Small intestine (tissue), 7 donors: ENCODE measurements at regions not wholly inside any gene's neighbourhood (a gene's known extent, or its start where the extent isn't known, plus 50 kb on each side); places are given as distances from the start of the nearest gene placed in this dataset.
"Not testable (repeated sequence)": the region's sequence is repeated elsewhere in the genome, so short reads cannot be mapped to it uniquely, and the experiment has no call there.

Experiments
- DNase-seq, 2 donors: peaks; one replicate each; pipeline versions ENCODE4 v3.0.0 to v3.0.0-alpha.2; 2013
- FAIRE-seq: peaks from 2 replicates; lab custom pipeline; 2012; peaks lifted over from hg19 to GRCh38; lab: Jason Lieb, UNC
- H3K27ac ChIP-seq, 3 donors: one replicate each; pipeline ENCODE4 v1.5.1; 2013; ENCODE audit warnings: low read length in 2 of 3, mild to moderate bottlenecking in 2 of 3, control low read depth in 1 of 3, inconsistent platforms in 1 of 3, low read depth in 1 of 3, moderate library complexity in 1 of 3
- H3K27me3 ChIP-seq, 3 donors: one replicate each; pipeline ENCODE4 v1.6.1; 2013; ENCODE audit warnings: low read length in 3 of 3, inconsistent platforms in 1 of 3; ENCODE audit not compliant: control insufficient read depth in 3 of 3, insufficient read depth in 3 of 3
- H3K36me3 ChIP-seq, 3 donors: one replicate each; pipeline ENCODE4 v1.6.1; 2013; ENCODE audit warnings: low read length in 3 of 3, inconsistent platforms in 1 of 3, low read depth in 1 of 3, mild to moderate bottlenecking in 1 of 3, moderate library complexity in 1 of 3; ENCODE audit not compliant: control insufficient read depth in 3 of 3, insufficient read depth in 2 of 3
- H3K4me1 ChIP-seq, 3 donors: one replicate each; pipeline ENCODE4 v1.6.1; 2013; ENCODE audit warnings: low read length in 2 of 3, inconsistent platforms in 1 of 3, low read depth in 1 of 3, mild to moderate bottlenecking in 1 of 3, moderate library complexity in 1 of 3; ENCODE audit not compliant: control insufficient read depth in 3 of 3, insufficient read depth in 2 of 3
- H3K4me3 ChIP-seq, 3 donors: one replicate each; pipeline ENCODE4 v1.5.1; 2013; ENCODE audit warnings: low read length in 3 of 3, control low read depth in 1 of 3, inconsistent platforms in 1 of 3, low read depth in 1 of 3, mild to moderate bottlenecking in 1 of 3, moderate library complexity in 1 of 3
- H3K9me3 ChIP-seq, 2 donors: one replicate each; pipeline ENCODE4 v1.6.1; 2013; ENCODE audit warnings: low read depth in 1 of 2, low read length in 1 of 2; ENCODE audit not compliant: control insufficient read depth in 2 of 2, insufficient read depth in 1 of 2
- WGBS, 3 donors: extraction: QIAGEN DNeasy Blood & Tissue Kit; methylation state at CpG; one replicate each; pipeline ENCODE4 v1.1.7; 2013; 5-methylcytosine and 5-hydroxymethylcytosine counted together
- donor health status: healthy with polysubstance abuse.
- donor health status: control.
- donor health status: control.
- donor health status: Bipolar disorder and iron deficiency.
- donor health status: healthy.

GRCh38 chr3:20618181-20618580, 432.2 kb upstream of the SGO1 start:
- H3K4me1 ChIP-seq, DNase-seq, H3K27ac ChIP-seq, FAIRE-seq, H3K27me3 ChIP-seq, H3K4me3 ChIP-seq, H3K36me3 ChIP-seq: not testable (repeated sequence)
- 68 to 85% (median 79%) methylated on average over 7 of the region's 7 CpGs for WGBS, 3 donors
- peaks cover 0 to 10% of the 10 kb centered on the region in 2 donors for H3K9me3 ChIP-seq

DNA sequence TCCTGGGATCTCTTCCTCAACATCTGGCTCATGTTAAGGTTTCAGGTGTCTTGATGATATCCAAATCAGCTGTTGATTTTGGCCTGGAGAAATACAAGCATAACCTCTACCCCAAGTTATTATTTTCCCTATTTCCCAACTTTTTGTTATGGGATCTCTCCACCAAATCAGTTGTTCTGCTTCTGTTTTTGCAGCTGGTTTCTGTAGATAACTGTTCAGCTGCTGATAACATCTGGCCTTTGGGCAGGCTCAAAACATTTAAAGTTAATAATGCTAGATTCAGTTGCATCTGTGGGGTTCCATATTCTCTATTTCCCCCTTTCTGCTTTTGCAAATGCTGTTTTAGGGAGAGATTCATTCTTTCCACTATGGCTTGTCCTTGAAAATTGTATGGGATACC, 430.0 kb upstream of the SGO1 start:
- H3K36me3 ChIP-seq, H3K4me1 ChIP-seq, DNase-seq, H3K27ac ChIP-seq, H3K4me3 ChIP-seq, FAIRE-seq, H3K27me3 ChIP-seq: not testable (repeated sequence)
- peaks cover 0 to 10% of the 10 kb centered on the region in 2 donors for H3K9me3 ChIP-seq

- DNase-seq, result no peak
- Histone ChIP-seq H3K27ac (no peak overlapping the region), H3K9me3 (peaks cover 0 to 18% of the 10 kb centered on the region in 2 donors), H3K27me3 (no peaks in the 10 kb centered on the region), H3K36me3 (no peaks in the 10 kb centered on the region), H3K4me1 (no peaks in the 10 kb centered on the region), H3K4me3 (no peak overlapping the region)
- 69 to 79% (median 75%) methylated on average over 5 of the region's 5 CpGs for whole genome bisulfite sequencing, 3 donors
- no peak for FAIRE-seq
These were observed 422.2 kb upstream of the SGO1 start for GRCh38 chr3:20608054-20608738.

DNA sequence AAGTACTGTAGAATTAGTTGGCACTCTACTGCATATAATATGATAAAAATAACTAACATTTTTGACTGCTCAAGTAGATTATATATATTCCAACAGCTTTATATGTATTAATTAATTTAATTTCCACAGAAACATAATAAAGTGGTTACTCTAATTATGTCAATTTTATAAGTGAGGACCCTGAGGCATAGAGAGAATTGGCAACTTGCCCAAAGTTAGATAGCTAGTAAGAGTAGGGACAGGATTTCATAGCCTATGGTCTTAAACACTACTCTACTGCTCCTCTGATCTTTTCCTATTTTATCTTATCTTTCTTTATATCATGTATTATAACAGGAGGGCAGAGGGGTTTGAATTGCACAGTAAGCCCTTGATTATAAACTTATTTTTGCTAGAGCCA, 418.7 kb upstream of the SGO1 start:
- Histone ChIP-seq H3K36me3 (no peaks in the 10 kb centered on the region), H3K27me3 (no peaks in the 10 kb centered on the region), H3K4me3 (no peak overlapping the region), H3K27ac (no peak overlapping the region), H3K9me3 (peaks cover 0 to 30% of the 10 kb centered on the region in 2 donors), H3K4me1 (no peaks in the 10 kb centered on the region)
- DNase-seq (no peak), FAIRE-seq (no peak)

- H3K36me3 ChIP-seq, result no peaks in the 10 kb centered on the region
- WGBS, 3 donors, result 73 to 78% (median 78%) methylated on average over 5 of the region's 5 CpGs
- no peak overlapping the region for H3K4me3 ChIP-seq
- no peaks in the 10 kb centered on the region for H3K4me1 ChIP-seq
- FAIRE-seq, result no peak
- H3K27me3 ChIP-seq, result no peaks in the 10 kb centered on the region
- no peak for DNase-seq
- no peak overlapping the region for H3K27ac ChIP-seq
- H3K9me3 ChIP-seq, result peaks cover 0 to 3% of the 10 kb centered on the region in 2 donors
These were observed 403.3 kb upstream of the SGO1 start for GRCh38 chr3:20589275-20589674.

GRCh38 chr3:20588781-20589180, 402.8 kb upstream of the SGO1 start:
- no peaks in the 10 kb centered on the region for H3K36me3 ChIP-seq
- H3K4me3 ChIP-seq, result no peak overlapping the region
- no peak overlapping the region for H3K27ac ChIP-seq
- no peaks in the 10 kb centered on the region for H3K27me3 ChIP-seq
- FAIRE-seq (no peak), DNase-seq (no peak)
- H3K4me1 ChIP-seq, result no peaks in the 10 kb centered on the region
- H3K9me3 ChIP-seq, result peaks cover 0 to 3% of the 10 kb centered on the region in 2 donors
- WGBS, 3 donors, result 54 to 81% (median 58%) methylated on average over 10 of the region's 10 CpGs

DNA sequence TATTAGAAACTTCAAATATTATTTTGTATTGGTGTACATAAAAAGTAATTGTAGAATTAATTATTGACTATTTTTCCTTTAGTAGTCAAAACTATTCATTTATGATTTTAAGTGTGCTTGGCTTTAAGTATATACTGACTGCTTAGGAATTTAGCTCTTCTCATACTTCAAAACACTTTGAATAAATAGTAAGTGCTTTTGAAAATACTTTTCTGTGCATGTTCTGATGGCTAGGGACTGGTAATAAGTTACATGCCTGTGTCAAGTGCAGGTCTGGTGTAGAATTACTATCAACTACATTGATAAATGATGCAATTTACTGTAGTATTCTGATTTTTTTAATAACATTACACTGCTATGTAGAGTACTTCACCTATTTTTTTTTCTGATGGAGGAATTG, 397.6 kb upstream of the SGO1 start:
- FAIRE-seq, result no peak
- no peaks in the 10 kb centered on the region for H3K9me3 ChIP-seq
- H3K36me3 ChIP-seq, result no peaks in the 10 kb centered on the region
- H3K27ac ChIP-seq, result no peak overlapping the region
- H3K27me3 ChIP-seq, result no peaks in the 10 kb centered on the region
- DNase-seq, result no peak
- no peak overlapping the region for H3K4me3 ChIP-seq
- no peaks in the 10 kb centered on the region for H3K4me1 ChIP-seq

DNA sequence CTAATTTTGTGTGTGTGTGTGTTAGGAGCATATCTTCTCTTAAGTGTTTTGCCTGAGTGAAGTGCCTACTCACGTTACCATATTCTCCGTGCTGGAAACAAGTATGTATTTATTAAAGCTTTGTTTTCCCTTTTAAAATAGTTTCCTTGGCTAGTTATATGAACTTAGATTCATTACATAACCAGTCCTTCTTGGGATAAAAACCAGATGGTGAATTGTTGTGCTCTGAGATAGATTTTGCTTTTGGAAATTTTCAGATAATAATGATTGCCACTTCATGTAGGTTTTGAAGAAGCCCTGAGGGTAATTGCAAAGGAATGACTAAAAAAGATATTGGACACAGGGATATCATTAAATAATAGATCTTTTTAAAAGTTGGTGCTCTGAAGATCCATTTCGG, 390.2 kb upstream of the SGO1 start:
- DNase-seq (no peak), FAIRE-seq (no peak)
- Histone ChIP-seq H3K4me1 (no peaks in the 10 kb centered on the region), H3K4me3 (no peak overlapping the region), H3K36me3 (no peaks in the 10 kb centered on the region), H3K9me3 (no peaks in the 10 kb centered on the region), H3K27me3 (no peaks in the 10 kb centered on the region), H3K27ac (no peak overlapping the region)
- 68 to 92% (median 81%) methylated on average over 3 of the region's 3 CpGs for WGBS, 3 donors

GRCh38 chr3:20575146-20575545, 389.1 kb upstream of the SGO1 start:
- H3K36me3 ChIP-seq, result no peaks in the 10 kb centered on the region
- 66 to 83% (median 69%) methylated on average over 2 of the region's 2 CpGs for WGBS, 3 donors
- no peaks in the 10 kb centered on the region for H3K9me3 ChIP-seq
- H3K4me3 ChIP-seq, result no peak overlapping the region
- no peak overlapping the region for H3K27ac ChIP-seq
- no peaks in the 10 kb centered on the region for H3K27me3 ChIP-seq
- FAIRE-seq (no peak), DNase-seq (no peak)
- H3K4me1 ChIP-seq, result no peaks in the 10 kb centered on the region
